ENCODE measurements at regions not wholly inside any gene's neighbourhood (a gene's known extent, or its start where the extent isn't known, plus 50 kb on each side); places are given as distances from the start of the nearest gene placed in this dataset.

- no peak for TF ChIP-seq ZFX (IDR thresholded peaks at IDR 0.05; ENCODE audit: borderline replicate concordance)
- TF ChIP-seq, protein P1, sequence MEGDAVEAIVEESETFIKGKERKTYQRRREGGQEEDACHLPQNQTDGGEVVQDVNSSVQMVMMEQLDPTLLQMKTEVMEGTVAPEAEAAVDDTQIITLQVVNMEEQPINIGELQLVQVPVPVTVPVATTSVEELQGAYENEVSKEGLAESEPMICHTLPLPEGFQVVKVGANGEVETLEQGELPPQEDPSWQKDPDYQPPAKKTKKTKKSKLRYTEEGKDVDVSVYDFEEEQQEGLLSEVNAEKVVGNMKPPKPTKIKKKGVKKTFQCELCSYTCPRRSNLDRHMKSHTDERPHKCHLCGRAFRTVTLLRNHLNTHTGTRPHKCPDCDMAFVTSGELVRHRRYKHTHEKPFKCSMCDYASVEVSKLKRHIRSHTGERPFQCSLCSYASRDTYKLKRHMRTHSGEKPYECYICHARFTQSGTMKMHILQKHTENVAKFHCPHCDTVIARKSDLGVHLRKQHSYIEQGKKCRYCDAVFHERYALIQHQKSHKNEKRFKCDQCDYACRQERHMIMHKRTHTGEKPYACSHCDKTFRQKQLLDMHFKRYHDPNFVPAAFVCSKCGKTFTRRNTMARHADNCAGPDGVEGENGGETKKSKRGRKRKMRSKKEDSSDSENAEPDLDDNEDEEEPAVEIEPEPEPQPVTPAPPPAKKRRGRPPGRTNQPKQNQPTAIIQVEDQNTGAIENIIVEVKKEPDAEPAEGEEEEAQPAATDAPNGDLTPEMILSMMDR (IDR thresholded peaks at IDR 0.05): no peak
- H3K27ac ChIP-seq: no peak overlapping the region
Measured at GRCh38 chr1:232226197-232226712, 403.7 kb downstream of the SIPA1L2 start.

GRCh38 chr1:232225336-232226131, 404.4 kb downstream of the SIPA1L2 start:
- no peak for TF ChIP-seq ZFX (IDR thresholded peaks at IDR 0.05; ENCODE audit: borderline replicate concordance)
- TF ChIP-seq, protein P1 (IDR thresholded peaks at IDR 0.05): no peak
- H3K27ac ChIP-seq: no peak overlapping the region

DNA sequence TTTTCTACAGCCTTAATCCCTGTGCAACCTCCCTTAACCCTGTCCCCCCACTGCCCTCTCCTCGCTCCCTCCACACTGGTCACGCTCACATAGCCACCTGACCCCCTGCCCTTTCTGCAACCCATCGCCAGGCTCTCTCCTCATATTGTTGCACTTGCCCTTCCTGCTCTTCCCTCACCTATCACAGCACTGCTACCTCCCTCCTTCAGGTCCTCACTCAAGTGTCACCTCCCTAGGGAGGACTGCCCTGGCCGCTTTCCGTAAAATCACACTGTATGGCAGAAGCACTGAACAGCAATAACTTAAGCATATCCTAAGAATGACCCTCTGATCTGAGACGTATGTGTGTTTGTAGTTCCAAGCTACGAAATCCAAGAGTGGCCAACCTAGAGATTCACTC, 406.0 kb downstream of the SIPA1L2 start:
- H3K27ac ChIP-seq: no peak overlapping the region
- TF ChIP-seq, protein P1 (IDR thresholded peaks at IDR 0.05): no peak
- TF ChIP-seq ZFX (IDR thresholded peaks at IDR 0.05; ENCODE audit: borderline replicate concordance): no peak

- no peak overlapping the region for H3K27ac ChIP-seq
- TF ChIP-seq ZFX (IDR thresholded peaks at IDR 0.05; ENCODE audit: borderline replicate concordance): no peak
- TF ChIP-seq, protein P1 (IDR thresholded peaks at IDR 0.05): no peak
Measured at GRCh38 chr1:232223183-232223708, 406.7 kb downstream of the SIPA1L2 start.

DNA sequence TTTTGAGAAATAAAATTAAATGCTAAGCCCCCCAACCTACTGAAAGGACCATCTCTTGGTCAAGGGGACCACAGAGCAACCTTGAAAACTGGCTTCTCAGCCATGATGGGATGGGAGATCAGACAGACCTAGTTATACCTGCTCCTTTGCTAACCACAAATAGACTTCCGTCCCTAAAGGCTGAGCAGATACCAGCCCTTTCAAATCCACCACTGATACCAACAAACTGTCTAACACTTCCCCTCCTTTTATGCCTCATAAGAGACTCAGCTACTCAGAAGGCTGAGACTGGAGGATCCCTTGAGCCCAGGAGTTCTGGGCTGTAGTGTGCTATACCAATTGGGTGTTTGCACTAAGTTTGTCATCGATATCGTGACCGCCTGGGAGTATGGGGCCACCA, 407.3 kb downstream of the SIPA1L2 start:
- no peak overlapping the region for H3K27ac ChIP-seq
- TF ChIP-seq, protein P1 (IDR thresholded peaks at IDR 0.05): no peak
- no peak for TF ChIP-seq ZFX (IDR thresholded peaks at IDR 0.05; ENCODE audit: borderline replicate concordance)

DNA sequence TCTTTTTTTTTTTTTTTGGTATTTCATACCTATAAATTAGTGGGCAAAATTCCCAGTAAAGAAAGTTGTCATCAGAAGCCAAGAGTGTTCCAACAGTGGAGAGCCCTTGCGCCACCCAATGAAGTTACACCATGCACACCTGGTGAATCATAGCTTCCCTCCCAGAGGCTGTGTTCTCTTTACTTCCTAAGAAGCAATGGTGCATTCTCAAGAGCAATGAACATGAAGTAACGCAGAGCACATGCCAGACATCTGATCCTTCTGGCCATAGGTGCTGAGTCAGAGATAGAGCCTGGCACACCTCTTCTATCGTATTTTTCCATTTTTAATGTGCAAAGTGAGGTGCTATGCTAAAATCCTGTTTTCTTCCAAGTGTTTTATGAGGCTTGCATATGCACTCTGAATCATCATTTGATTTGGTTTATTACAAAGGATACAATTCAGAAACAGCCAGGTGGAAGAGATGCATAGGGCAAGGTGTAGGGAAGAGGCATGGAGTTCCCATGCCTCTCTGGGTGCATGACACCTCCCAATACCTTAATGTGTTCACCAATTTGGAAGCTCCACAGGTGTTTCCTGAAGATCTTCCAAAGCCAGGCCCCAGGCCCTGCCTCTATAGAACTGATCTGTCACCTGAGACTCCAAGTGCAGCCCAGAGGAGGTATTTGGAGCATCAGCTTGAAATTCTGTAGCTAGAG, 408.0 kb downstream of the SIPA1L2 start:
- H3K27ac ChIP-seq: no peak overlapping the region
- TF ChIP-seq, protein P1 (IDR thresholded peaks at IDR 0.05): no peak
- TF ChIP-seq ZFX (IDR thresholded peaks at IDR 0.05; ENCODE audit: borderline replicate concordance): no peak

Measured in 22Rv1 (cell line).